GM12892 (cell line): ENCODE measurements at regions not wholly inside any gene's neighbourhood (a gene's known extent, or its start where the extent isn't known, plus 50 kb on each side); places are given as distances from the start of the nearest gene placed in this dataset.

Experiments
- POLR2A ChIP-seq: IDR thresholded peaks from 2 replicates; pipeline ENCODE4 v1.6.1; 2011; ENCODE audit warnings: low read depth, low read length, control low read depth
- POLR2AphosphoS5 ChIP-seq: IDR thresholded peaks from 2 replicates; pipeline ENCODE4 v1.6.1; 2011; ENCODE audit warnings: low read depth, low read length, control low read depth

GRCh38 chr4:187679450-187679849 lies 316.1 kb upstream of the ZFP42 start:
- no peak for TF ChIP-seq POLR2AphosphoS5
- no peak for TF ChIP-seq POLR2A
